ENCODE measurements at regions not wholly inside any gene's neighbourhood (a gene's known extent, or its start where the extent isn't known, plus 50 kb on each side); places are given as distances from the start of the nearest gene placed in this dataset.

GRCh38 chr14:98894600-98894999 is 377.4 kb downstream of the BCL11B start:
- no peaks in the 10 kb centered on the region for H3K27me3 Mint-ChIP-seq
- Histone ChIP-seq H3K9me3 (no peaks in the 10 kb centered on the region), H3K27ac (ENCODE audit: low read length) (no peak overlapping the region), H3K27me3 (replicated peaks in 1 of 2; ENCODE audit: control insufficient read depth in 2 of 2, extremely low read depth in 1 of 2, insufficient read depth in 2 of 2, low read length in 1 of 2) (no peaks in the 10 kb centered on the region), H3K4me1 (ENCODE audit: control insufficient read depth in 1 of 2, extremely low read depth in 1 of 2, insufficient read depth in 2 of 2, low read length in 2 of 2) (no peaks in the 10 kb centered on the region), H3K36me3 (ENCODE audit: control insufficient read depth in 2 of 2, extremely low read depth in 1 of 2, insufficient read depth in 1 of 2, low read length in 1 of 2) (no peaks in the 10 kb centered on the region), H3K4me3 (ENCODE audit: control insufficient read depth in 1 of 2, extremely low read depth in 1 of 2, low read length in 1 of 2) (no peak overlapping the region)
- H3K9me3 Mint-ChIP-seq, result no peaks in the 10 kb centered on the region
- peaks cover 0 to 6% (median 0%) of the 10 kb centered on the region in 3 donors for H3K4me1 Mint-ChIP-seq
- ATAC-seq (replicated peaks in 1 of 4) (no peak), DNase-seq (no peak)
- H3K36me3 Mint-ChIP-seq, result no peaks in the 10 kb centered on the region
- ChIA-PET POLR2A (no interaction called here), CTCF (no interaction called here)
- H3K4me3 Mint-ChIP-seq, result no peak overlapping the region
- no peak overlapping the region for H3K27ac Mint-ChIP-seq
- WGBS (ENCODE audit: insufficient coverage), result 97% methylated on average over 5 of the region's 5 CpGs

GRCh38 chr14:98896449-98896848 is 375.5 kb downstream of the BCL11B start:
- ChIA-PET POLR2A (interaction anchor here in 1 of 2 donors (0.6 kb wide), 1 partner anchor 1064 kb away, joined by 7 read pairs; no protein-coding TSS in a partner anchor), CTCF (no interaction called here)
- H3K4me1 Mint-ChIP-seq, result peaks cover 0 to 6% (median 0%) of the 10 kb centered on the region in 3 donors
- no peaks in the 10 kb centered on the region for H3K36me3 Mint-ChIP-seq
- no peaks in the 10 kb centered on the region for H3K27me3 Mint-ChIP-seq
- no peaks in the 10 kb centered on the region for H3K9me3 Mint-ChIP-seq
- DNase-seq (no peak), ATAC-seq (replicated peaks in 1 of 4) (no peak)
- 90% methylated on average over 2 of the region's 5 CpGs for WGBS (ENCODE audit: insufficient coverage)
- Histone ChIP-seq H3K4me3 (ENCODE audit: control insufficient read depth in 1 of 2, extremely low read depth in 1 of 2, low read length in 1 of 2) (no peak overlapping the region), H3K27me3 (replicated peaks in 1 of 2; ENCODE audit: control insufficient read depth in 2 of 2, extremely low read depth in 1 of 2, insufficient read depth in 2 of 2, low read length in 1 of 2) (no peaks in the 10 kb centered on the region), H3K9me3 (no peaks in the 10 kb centered on the region), H3K36me3 (ENCODE audit: control insufficient read depth in 2 of 2, extremely low read depth in 1 of 2, insufficient read depth in 1 of 2, low read length in 1 of 2) (no peaks in the 10 kb centered on the region), H3K4me1 (ENCODE audit: control insufficient read depth in 1 of 2, extremely low read depth in 1 of 2, insufficient read depth in 2 of 2, low read length in 2 of 2) (no peaks in the 10 kb centered on the region), H3K27ac (ENCODE audit: low read length) (no peak overlapping the region)
- H3K27ac Mint-ChIP-seq, result no peak overlapping the region
- no peak overlapping the region for H3K4me3 Mint-ChIP-seq

- Histone ChIP-seq H3K4me1 (ENCODE audit: control insufficient read depth in 1 of 2, extremely low read depth in 1 of 2, insufficient read depth in 2 of 2, low read length in 2 of 2) (no peaks in the 10 kb centered on the region), H3K4me3 (ENCODE audit: control insufficient read depth in 1 of 2, extremely low read depth in 1 of 2, low read length in 1 of 2) (no peak overlapping the region), H3K36me3 (ENCODE audit: control insufficient read depth in 2 of 2, extremely low read depth in 1 of 2, insufficient read depth in 1 of 2, low read length in 1 of 2) (no peaks in the 10 kb centered on the region), H3K9me3 (no peaks in the 10 kb centered on the region), H3K27me3 (replicated peaks in 1 of 2; ENCODE audit: control insufficient read depth in 2 of 2, extremely low read depth in 1 of 2, insufficient read depth in 2 of 2, low read length in 1 of 2) (no peaks in the 10 kb centered on the region), H3K27ac (ENCODE audit: low read length) (no peak overlapping the region)
- Mint-ChIP-seq H3K36me3 (no peaks in the 10 kb centered on the region), H3K4me1 (no peaks in the 10 kb centered on the region), H3K27me3 (no peaks in the 10 kb centered on the region), H3K4me3 (no peak overlapping the region), H3K27ac (no peak overlapping the region), H3K9me3 (no peaks in the 10 kb centered on the region)
- 94% methylated on average over 7 of the region's 7 CpGs for WGBS (ENCODE audit: insufficient coverage)
- CTCF ChIA-PET, result no interaction called here
- DNase-seq, result no peak
- POLR2A ChIA-PET, result no interaction called here
- no peak for ATAC-seq (replicated peaks in 1 of 4)
These were observed 374.2 kb downstream of the BCL11B start for GRCh38 chr14:98897605-98898309.

GRCh38 chr14:98899441-98899840 is 372.6 kb downstream of the BCL11B start:
- ATAC-seq (replicated peaks in 1 of 4), result no peak
- no peak overlapping the region for H3K27ac ChIP-seq (ENCODE audit: low read length)
- H3K27me3 ChIP-seq (replicated peaks in 1 of 2; ENCODE audit: control insufficient read depth in 2 of 2, extremely low read depth in 1 of 2, insufficient read depth in 2 of 2, low read length in 1 of 2), result no peaks in the 10 kb centered on the region
- 81% methylated on average over 6 of the region's 9 CpGs for WGBS (ENCODE audit: insufficient coverage)
- Mint-ChIP-seq H3K27me3 (no peaks in the 10 kb centered on the region), H3K9me3 (no peaks in the 10 kb centered on the region), H3K4me1 (peaks cover 0 to 2% (median 0%) of the 10 kb centered on the region in 3 donors), H3K4me3 (no peak overlapping the region), H3K36me3 (no peaks in the 10 kb centered on the region), H3K27ac (no peak overlapping the region)
- no peak for DNase-seq
- H3K9me3 ChIP-seq, result no peaks in the 10 kb centered on the region
- POLR2A ChIA-PET, result no interaction called here
- no peaks in the 10 kb centered on the region for H3K4me1 ChIP-seq (ENCODE audit: control insufficient read depth in 1 of 2, extremely low read depth in 1 of 2, insufficient read depth in 2 of 2, low read length in 2 of 2)
- H3K4me3 ChIP-seq (ENCODE audit: control insufficient read depth in 1 of 2, extremely low read depth in 1 of 2, low read length in 1 of 2), result no peak overlapping the region
- no peaks in the 10 kb centered on the region for H3K36me3 ChIP-seq (ENCODE audit: control insufficient read depth in 2 of 2, extremely low read depth in 1 of 2, insufficient read depth in 1 of 2, low read length in 1 of 2)
- CTCF ChIA-PET, result no interaction called here

GRCh38 chr14:98900236-98900635 is 371.8 kb downstream of the BCL11B start:
- peaks cover 0 to 6% (median 0%) of the 10 kb centered on the region in 3 donors for H3K4me1 Mint-ChIP-seq
- ChIA-PET POLR2A (no interaction called here), CTCF (no interaction called here)
- no peaks in the 10 kb centered on the region for H3K4me1 ChIP-seq (ENCODE audit: control insufficient read depth in 1 of 2, extremely low read depth in 1 of 2, insufficient read depth in 2 of 2, low read length in 2 of 2)
- no peak overlapping the region for H3K4me3 ChIP-seq (ENCODE audit: control insufficient read depth in 1 of 2, extremely low read depth in 1 of 2, low read length in 1 of 2)
- DNase-seq (no peak), ATAC-seq (replicated peaks in 1 of 4) (no peak)
- no peaks in the 10 kb centered on the region for H3K36me3 Mint-ChIP-seq
- 97% methylated on average over 15 of the region's 15 CpGs for WGBS (ENCODE audit: insufficient coverage)
- H3K9me3 ChIP-seq, result no peaks in the 10 kb centered on the region
- H3K27ac ChIP-seq (ENCODE audit: low read length), result no peak overlapping the region
- H3K27me3 Mint-ChIP-seq, result no peaks in the 10 kb centered on the region
- no peak overlapping the region for H3K4me3 Mint-ChIP-seq
- no peaks in the 10 kb centered on the region for H3K36me3 ChIP-seq (ENCODE audit: control insufficient read depth in 2 of 2, extremely low read depth in 1 of 2, insufficient read depth in 1 of 2, low read length in 1 of 2)
- H3K27me3 ChIP-seq (replicated peaks in 1 of 2; ENCODE audit: control insufficient read depth in 2 of 2, extremely low read depth in 1 of 2, insufficient read depth in 2 of 2, low read length in 1 of 2), result no peaks in the 10 kb centered on the region
- H3K27ac Mint-ChIP-seq, result no peak overlapping the region
- no peaks in the 10 kb centered on the region for H3K9me3 Mint-ChIP-seq

- ChIA-PET CTCF (no interaction called here), POLR2A (no interaction called here)
- no peak overlapping the region for H3K4me3 Mint-ChIP-seq
- no peak overlapping the region for H3K4me3 ChIP-seq (ENCODE audit: control insufficient read depth in 1 of 2, extremely low read depth in 1 of 2, low read length in 1 of 2)
- H3K4me1 Mint-ChIP-seq, result peaks cover 0 to 6% (median 0%) of the 10 kb centered on the region in 3 donors
- H3K9me3 ChIP-seq, result no peaks in the 10 kb centered on the region
- H3K27ac Mint-ChIP-seq, result no peak overlapping the region
- no peak overlapping the region for H3K27ac ChIP-seq (ENCODE audit: low read length)
- ATAC-seq (replicated peaks in 1 of 4) (no peak), DNase-seq (no peak)
- WGBS (ENCODE audit: insufficient coverage), result 90% methylated on average over 3 of the region's 4 CpGs
- H3K27me3 ChIP-seq (replicated peaks in 1 of 2; ENCODE audit: control insufficient read depth in 2 of 2, extremely low read depth in 1 of 2, insufficient read depth in 2 of 2, low read length in 1 of 2), result no peaks in the 10 kb centered on the region
- no peaks in the 10 kb centered on the region for H3K9me3 Mint-ChIP-seq
- no peaks in the 10 kb centered on the region for H3K27me3 Mint-ChIP-seq
- H3K36me3 Mint-ChIP-seq, result no peaks in the 10 kb centered on the region
- H3K4me1 ChIP-seq (ENCODE audit: control insufficient read depth in 1 of 2, extremely low read depth in 1 of 2, insufficient read depth in 2 of 2, low read length in 2 of 2), result no peaks in the 10 kb centered on the region
- no peaks in the 10 kb centered on the region for H3K36me3 ChIP-seq (ENCODE audit: control insufficient read depth in 2 of 2, extremely low read depth in 1 of 2, insufficient read depth in 1 of 2, low read length in 1 of 2)
These were observed 371.2 kb downstream of the BCL11B start for GRCh38 chr14:98900798-98901197.
